ENCODE measurements at regions not wholly inside any gene's neighbourhood (a gene's known extent, or its start where the extent isn't known, plus 50 kb on each side); places are given as distances from the start of the nearest gene placed in this dataset.
"Not testable (repeated sequence)": the region's sequence is repeated elsewhere in the genome, so short reads cannot be mapped to it uniquely, and the experiment has no call there.

GRCh38 chrX:13448941-13449340 lies 120.5 kb upstream of the EGFL6 start:
- H3K27ac ChIP-seq (ENCODE audit: low read depth, low read length) = no peak overlapping the region
- Mint-ChIP-seq H3K9me3 (peaks cover 0 to 7% (median 0%) of the 10 kb centered on the region in 8 donors), H3K4me3 (no peak overlapping the region), H3K27me3 (no peaks in the 10 kb centered on the region), H3K36me3 (no peaks in the 10 kb centered on the region), H3K27ac (no peak overlapping the region), H3K4me1 (no peaks in the 10 kb centered on the region)
- H3K4me3 ChIP-seq (ENCODE audit: low read length in 2 of 2) = no peak overlapping the region
- H3K4me1 ChIP-seq (ENCODE audit: insufficient read depth, low read length) = no peaks in the 10 kb centered on the region
- H3K27me3 ChIP-seq (ENCODE audit: insufficient read depth, low read length) = no peaks in the 10 kb centered on the region
- DNase-seq = no peak
- ChIA-PET POLR2A (ENCODE audit: partially characterized antibody) (no interaction called here), CTCF (ENCODE audit: partially characterized antibody) (no interaction called here)
- H3K36me3 ChIP-seq (ENCODE audit: insufficient read depth, low read length) = no peaks in the 10 kb centered on the region
- intact Hi-C loops (cut with micrococcal nuclease) = no loop called here
- H3K9me3 ChIP-seq (ENCODE audit: control insufficient read depth in 1 of 2, low read length in 2 of 2) = no peaks in the 10 kb centered on the region

DNA sequence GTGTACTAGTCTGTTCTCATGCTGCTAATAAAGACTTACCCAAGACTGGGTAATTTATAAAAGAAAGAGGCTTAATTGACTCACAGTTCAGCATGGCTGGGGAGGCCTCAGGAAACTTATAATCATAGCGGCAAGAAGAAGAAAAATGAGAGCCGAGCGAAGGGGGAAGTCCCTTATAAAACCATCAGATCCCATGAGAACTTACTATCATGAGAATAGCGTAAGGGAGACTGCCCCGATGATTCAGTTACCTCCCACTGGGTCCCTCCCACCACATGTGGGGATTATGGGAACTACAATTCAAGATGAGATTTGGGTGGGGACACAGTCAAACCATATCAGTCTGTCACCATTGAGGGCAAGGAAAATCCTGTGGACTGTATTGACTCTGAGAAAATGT lies 121.8 kb upstream of the ATXN3L start:
- H3K36me3 Mint-ChIP-seq; H3K27ac Mint-ChIP-seq; DNase-seq; H3K4me1 ChIP-seq (ENCODE audit: insufficient read depth, low read length); intact Hi-C loops (cut with micrococcal nuclease); H3K4me1 Mint-ChIP-seq; H3K27me3 Mint-ChIP-seq; H3K9me3 ChIP-seq (ENCODE audit: control insufficient read depth in 1 of 2, low read length in 2 of 2); CTCF ChIA-PET (ENCODE audit: partially characterized antibody); H3K27me3 ChIP-seq (ENCODE audit: insufficient read depth, low read length); H3K4me3 ChIP-seq (ENCODE audit: low read length in 2 of 2); H3K36me3 ChIP-seq (ENCODE audit: insufficient read depth, low read length); H3K27ac ChIP-seq (ENCODE audit: low read depth, low read length); H3K4me3 Mint-ChIP-seq; POLR2A ChIA-PET (ENCODE audit: partially characterized antibody): not testable (repeated sequence)
- peaks cover 0 to 11% (median 2%) of the 10 kb centered on the region in 8 donors for H3K9me3 Mint-ChIP-seq

GRCh38 chrX:13440176-13440575 lies 120.3 kb upstream of the ATXN3L start:
- Histone ChIP-seq H3K4me1 (ENCODE audit: insufficient read depth, low read length) (no peaks in the 10 kb centered on the region), H3K36me3 (ENCODE audit: insufficient read depth, low read length) (no peaks in the 10 kb centered on the region), H3K4me3 (ENCODE audit: low read length in 2 of 2) (no peak overlapping the region), H3K9me3 (ENCODE audit: control insufficient read depth in 1 of 2, low read length in 2 of 2) (no peaks in the 10 kb centered on the region), H3K27ac (ENCODE audit: low read depth, low read length) (no peak overlapping the region), H3K27me3 (ENCODE audit: insufficient read depth, low read length) (no peaks in the 10 kb centered on the region)
- POLR2A ChIA-PET (ENCODE audit: partially characterized antibody) = no interaction called here
- Mint-ChIP-seq H3K4me3 (no peak overlapping the region), H3K36me3 (no peaks in the 10 kb centered on the region), H3K4me1 (no peaks in the 10 kb centered on the region), H3K9me3 (peaks cover 0 to 11% (median 3%) of the 10 kb centered on the region in 8 donors), H3K27me3 (no peaks in the 10 kb centered on the region), H3K27ac (no peak overlapping the region)
- intact Hi-C loops (cut with micrococcal nuclease) = no loop called here
- CTCF ChIA-PET (ENCODE audit: partially characterized antibody) = no interaction called here
- DNase-seq = no peak

DNA sequence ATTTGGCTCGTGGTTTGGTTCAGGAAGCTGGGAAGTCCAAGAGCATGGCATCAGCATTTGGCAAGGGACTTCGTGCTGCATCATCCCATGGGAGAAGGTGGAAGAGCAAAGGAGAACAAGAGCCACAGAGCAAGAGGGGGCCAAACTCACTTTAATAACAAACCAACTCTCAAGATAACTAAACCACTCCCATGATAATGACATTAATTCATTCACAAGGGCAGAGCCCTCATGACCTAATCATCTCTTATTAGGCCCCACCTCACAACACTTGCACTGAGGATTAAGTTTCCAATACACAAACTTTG lies 113.4 kb upstream of the ATXN3L start:
- intact Hi-C loops (cut with micrococcal nuclease) = no loop called here
- POLR2A ChIA-PET (ENCODE audit: partially characterized antibody) = no interaction called here
- H3K4me3 ChIP-seq (ENCODE audit: low read length in 2 of 2) = no peak overlapping the region
- H3K27ac ChIP-seq (ENCODE audit: low read depth, low read length) = no peak overlapping the region
- Mint-ChIP-seq H3K9me3 (peaks cover 0 to 4% (median 1%) of the 10 kb centered on the region in 8 donors), H3K4me3 (no peak overlapping the region), H3K27ac (peak overlapping the region in 1 of 7 donors; percentile 48), H3K4me1 (peaks cover 0 to 3% (median under 1%) of the 10 kb centered on the region in 4 donors), H3K36me3 (no peaks in the 10 kb centered on the region), H3K27me3 (no peaks in the 10 kb centered on the region)
- H3K9me3 ChIP-seq (ENCODE audit: control insufficient read depth in 1 of 2, low read length in 2 of 2) = no peaks in the 10 kb centered on the region
- no peaks in the 10 kb centered on the region for H3K36me3 ChIP-seq (ENCODE audit: insufficient read depth, low read length)
- CTCF ChIA-PET (ENCODE audit: partially characterized antibody) = interaction anchor here (0.6 kb wide), 1 partner anchor 564 kb away, joined by 4 read pairs; no protein-coding TSS in a partner anchor
- H3K4me1 ChIP-seq (ENCODE audit: insufficient read depth, low read length) = no peaks in the 10 kb centered on the region
- H3K27me3 ChIP-seq (ENCODE audit: insufficient read depth, low read length) = no peaks in the 10 kb centered on the region
- no peak for DNase-seq

- CTCF ChIA-PET (ENCODE audit: partially characterized antibody) = interaction anchor here (0.6 kb wide), 1 partner anchor 564 kb away, joined by 4 read pairs; no protein-coding TSS in a partner anchor
- H3K36me3 ChIP-seq (ENCODE audit: insufficient read depth, low read length) = no peaks in the 10 kb centered on the region
- H3K27ac ChIP-seq (ENCODE audit: low read depth, low read length) = no peak overlapping the region
These were observed 112.8 kb upstream of the ATXN3L start for GRCh38 chrX:13432414-13433297.

GRCh38 chrX:13430136-13430827 lies 110.4 kb upstream of the ATXN3L start:
- no peak overlapping the region for H3K4me3 Mint-ChIP-seq
- Histone ChIP-seq H3K27me3 (ENCODE audit: insufficient read depth, low read length) (no peaks in the 10 kb centered on the region), H3K9me3 (ENCODE audit: control insufficient read depth in 1 of 2, low read length in 2 of 2) (no peaks in the 10 kb centered on the region), H3K36me3 (ENCODE audit: insufficient read depth, low read length) (no peaks in the 10 kb centered on the region), H3K4me1 (ENCODE audit: insufficient read depth, low read length) (no peaks in the 10 kb centered on the region), H3K4me3 (ENCODE audit: low read length in 2 of 2) (no peak overlapping the region), H3K27ac (ENCODE audit: low read depth, low read length) (no peak overlapping the region)
- no peak overlapping the region for H3K27ac Mint-ChIP-seq
- H3K36me3 Mint-ChIP-seq = no peaks in the 10 kb centered on the region
- intact Hi-C loops (cut with micrococcal nuclease) = no loop called here
- peaks cover 0 to 6% (median 0%) of the 10 kb centered on the region in 8 donors for H3K9me3 Mint-ChIP-seq
- H3K4me1 Mint-ChIP-seq = peaks cover 0 to 5% (median 1%) of the 10 kb centered on the region in 4 donors
- H3K27me3 Mint-ChIP-seq = no peaks in the 10 kb centered on the region
- POLR2A ChIA-PET (ENCODE audit: partially characterized antibody) = no interaction called here
- no peak for DNase-seq
- CTCF ChIA-PET (ENCODE audit: partially characterized antibody) = no interaction called here

More at GRCh38 chrX:13432414-13433297, 112.8 kb upstream of the ATXN3L start:
- Mint-ChIP-seq H3K4me3 (no peak overlapping the region), H3K4me1 (peaks cover 0 to 4% (median 1%) of the 10 kb centered on the region in 4 donors), H3K36me3 (no peaks in the 10 kb centered on the region), H3K27ac (no peak overlapping the region), H3K27me3 (no peaks in the 10 kb centered on the region), H3K9me3 (peaks cover 0 to 4% (median 0%) of the 10 kb centered on the region in 8 donors)
- intact Hi-C loops (cut with micrococcal nuclease) = no loop called here
- no peaks in the 10 kb centered on the region for H3K9me3 ChIP-seq (ENCODE audit: control insufficient read depth in 1 of 2, low read length in 2 of 2)
- POLR2A ChIA-PET (ENCODE audit: partially characterized antibody) = no interaction called here
- H3K27me3 ChIP-seq (ENCODE audit: insufficient read depth, low read length) = no peaks in the 10 kb centered on the region
- no peaks in the 10 kb centered on the region for H3K4me1 ChIP-seq (ENCODE audit: insufficient read depth, low read length)
- no peak overlapping the region for H3K4me3 ChIP-seq (ENCODE audit: low read length in 2 of 2)
- DNase-seq = no peak

GRCh38 chrX:13428053-13428786 lies 108.4 kb upstream of the ATXN3L start:
- no peaks in the 10 kb centered on the region for H3K27me3 Mint-ChIP-seq
- no peak overlapping the region for H3K4me3 Mint-ChIP-seq
- no peaks in the 10 kb centered on the region for H3K27me3 ChIP-seq (ENCODE audit: insufficient read depth, low read length)
- no peaks in the 10 kb centered on the region for H3K36me3 Mint-ChIP-seq
- no peaks in the 10 kb centered on the region for H3K4me1 ChIP-seq (ENCODE audit: insufficient read depth, low read length)
- no peaks in the 10 kb centered on the region for H3K9me3 ChIP-seq (ENCODE audit: control insufficient read depth in 1 of 2, low read length in 2 of 2)
- POLR2A ChIA-PET (ENCODE audit: partially characterized antibody) = no interaction called here
- CTCF ChIA-PET (ENCODE audit: partially characterized antibody) = interaction anchor here (0.7 kb wide), 1 partner anchor 23 kb away, joined by 4 read pairs; no protein-coding TSS in a partner anchor
- H3K4me1 Mint-ChIP-seq = peaks cover 0 to 4% (median 1%) of the 10 kb centered on the region in 4 donors
- intact Hi-C loops (cut with micrococcal nuclease) = no loop called here
- no peaks in the 10 kb centered on the region for H3K36me3 ChIP-seq (ENCODE audit: insufficient read depth, low read length)
- no peak overlapping the region for H3K27ac ChIP-seq (ENCODE audit: low read depth, low read length)
- no peak overlapping the region for H3K4me3 ChIP-seq (ENCODE audit: low read length in 2 of 2)
- peak overlapping the region in 1 of 7 donors; percentile 0 for H3K27ac Mint-ChIP-seq
- DNase-seq = no peak
- peaks cover 0 to 18% (median 0%) of the 10 kb centered on the region in 8 donors for H3K9me3 Mint-ChIP-seq

Measured in CD4-positive, alpha-beta memory T cell (primary cell).